HCT116 (cell line): ENCODE measurements at regions not wholly inside any gene's neighbourhood (a gene's known extent, or its start where the extent isn't known, plus 50 kb on each side); places are given as distances from the start of the nearest gene placed in this dataset.
"Not testable (repeated sequence)": the region's sequence is repeated elsewhere in the genome, so short reads cannot be mapped to it uniquely, and the experiment has no call there.

Experiments
- ATAC-seq: fragments of 200-7000 bp; cut with Tn5 transposase; 2 replicates; pipeline ENCODE4 v1.9.1; 2020; ENCODE audit warnings: mild to moderate bottlenecking, moderate library complexity
- BruUV-seq: library from RNA; stranded (reverse); fragments of 400-500 nt; replicated peaks from 2 replicates; lab custom pipeline; 2021; lab: Mats Ljungman, UMichigan
- CTCF ChIA-PET: fragments of 300-600 bp; sonication (Branson Sonifier 250); formaldehyde crosslinking; loops from one replicate; lab custom pipeline; 2021; ENCODE audit warnings: antibody characterized with exemption; lab: Charles Lee
- POLR2A ChIA-PET: fragments of 300-600, 350-600 bp; sonication (Branson Sonifier 250); formaldehyde crosslinking; loops from one replicate; lab custom pipeline; 2021; ENCODE audit warnings: antibody characterized with exemption; lab: Charles Lee
- RAD21 ChIA-PET, 2 experiments: fragments of 300-600 bp; sonication (Branson Sonifier 250); formaldehyde crosslinking; loops; one replicate each; lab custom pipeline; 2023; ENCODE audit warnings: low total read pairs in 2 of 2; ENCODE audit not compliant: uncharacterized antibody in 2 of 2, unreplicated experiment in 2 of 2, low non-redundant PET in 1 of 2; lab: Charles Lee
- DNase-seq: peaks from one replicate; pipeline ENCODE4 v3.0.0-alpha.2; 2010; ENCODE audit warnings: low read depth, low spot score
- H2AFZ ChIP-seq: fragments of 200-600 bp; shearing (Covaris generic), sonication (generic); 2 replicates; pipeline ENCODE4 v1.6.1; 2017; ENCODE audit warnings: low read depth, mixed run types, mixed read lengths, antibody characterized with exemption, low read length; ENCODE audit not compliant: poor library complexity, severe bottlenecking
- H3K27ac ChIP-seq: 2 replicates; pipeline ENCODE4 v1.5.1; 2012; ENCODE audit warnings: low read depth, low read length
- H3K27me3 ChIP-seq: fragments of 200-600 bp; sonication (generic); 2 replicates; pipeline ENCODE4 v1.6.1; 2016; ENCODE audit warnings: mixed run types, low read length, mixed read lengths; ENCODE audit not compliant: insufficient read depth
- H3K36me3 ChIP-seq, 2 experiments: fragments of 200-500 bp in 1 of 2; fragments of 200-600 bp in 1 of 2; sonication (Bioruptor generic) in 1 of 2; sonication (generic) in 1 of 2; 2 replicates each; pipeline versions ENCODE4 v1.5.1 to v1.6.1; 2014 to 2016; ENCODE audit warnings: low read length in 2 of 2, inconsistent platforms in 1 of 2, mixed read lengths in 1 of 2, mixed run types in 1 of 2; ENCODE audit not compliant: insufficient read depth in 2 of 2, control insufficient read depth in 1 of 2
- H3K4me1 ChIP-seq, 2 experiments: fragments of 200-600 bp in 1 of 2; sonication (generic) in 1 of 2; 2 replicates each; pipeline versions ENCODE4 v1.5.1 to v1.6.1; 2012 to 2017; ENCODE audit warnings: low read length in 2 of 2, inconsistent platforms in 1 of 2, mild to moderate bottlenecking in 1 of 2, mixed read lengths in 1 of 2, mixed run types in 1 of 2, moderate library complexity in 1 of 2; ENCODE audit not compliant: insufficient read depth in 2 of 2, control insufficient read depth in 1 of 2
- H3K4me2 ChIP-seq: fragments of 200-600 bp; sonication (generic); 2 replicates; pipeline ENCODE4 v1.6.1; 2017; ENCODE audit warnings: mixed run types, low read length, mixed read lengths
- H3K4me3 ChIP-seq, 2 experiments: fragments of 200-600 bp in 1 of 2; sonication (generic) in 1 of 2; replicated peaks in 1 of 2; 2 replicates each; pipeline ENCODE4 v1.5.1; 2011 to 2016; ENCODE audit warnings: low read length in 2 of 2, control low read depth in 1 of 2, low read depth in 1 of 2, mild to moderate bottlenecking in 1 of 2, mixed read lengths in 1 of 2, mixed run types in 1 of 2
- H3K79me2 ChIP-seq: fragments of 200-600 bp; sonication (generic); 2 replicates; pipeline ENCODE4 v1.6.1; 2017; ENCODE audit warnings: mild to moderate bottlenecking, mixed run types, low read length, moderate library complexity, mixed read lengths; ENCODE audit not compliant: insufficient read depth
- H3K9ac ChIP-seq: fragments of 200-600 bp; sonication (generic); 2 replicates; pipeline ENCODE4 v1.6.1; 2016; ENCODE audit warnings: low read length, mixed read lengths
- H3K9me2 ChIP-seq: fragments of 200-600 bp; sonication (generic), shearing (Covaris generic); 2 replicates; pipeline ENCODE4 v1.6.1; 2017; ENCODE audit warnings: mixed run types, mild to moderate bottlenecking, moderate library complexity; ENCODE audit not compliant: insufficient read depth
- H3K9me3 ChIP-seq, 2 experiments: fragments of 200-500 bp in 1 of 2; fragments of 200-600 bp in 1 of 2; sonication (Bioruptor generic) in 1 of 2; sonication (generic) in 1 of 2; 2 replicates each; pipeline ENCODE4 v1.6.1; 2014 to 2017; ENCODE audit warnings: low read length in 2 of 2, mixed read lengths in 2 of 2, inconsistent platforms in 1 of 2, low read depth in 1 of 2, mild to moderate bottlenecking in 1 of 2, mixed run types in 1 of 2, moderate library complexity in 1 of 2; ENCODE audit not compliant: control insufficient read depth in 1 of 2, insufficient read depth in 1 of 2
- H4K20me1 ChIP-seq: fragments of 200-600 bp; sonication (generic), shearing (Covaris generic); 2 replicates; pipeline ENCODE4 v1.6.1; 2017; ENCODE audit warnings: mixed run types, mild to moderate bottlenecking, moderate library complexity; ENCODE audit not compliant: insufficient read depth
- CBX3 ChIP-seq: IDR thresholded peaks from 2 replicates; pipeline ENCODE4 v1.6.1; 2012; ENCODE audit warnings: low read depth
- EGR1 ChIP-seq: IDR thresholded peaks from 2 replicates; pipeline ENCODE4 v1.6.1; 2012; ENCODE audit warnings: low read depth
- EZH2 ChIP-seq: fragments of 200-600 bp; sonication (generic); IDR thresholded peaks from 2 replicates; pipeline ENCODE4 v1.6.1; 2017; ENCODE audit warnings: antibody characterized with exemption, mixed run types
- POLR2AphosphoS5 ChIP-seq: IDR thresholded peaks from 2 replicates; pipeline ENCODE4 v1.6.1; 2011; ENCODE audit warnings: mild to moderate bottlenecking, low read depth, low read length, moderate library complexity
- REST ChIP-seq: IDR thresholded peaks from 2 replicates; pipeline ENCODE4 v1.6.1; 2012; ENCODE audit warnings: low read depth
- SIN3A ChIP-seq: IDR thresholded peaks from 2 replicates; pipeline ENCODE4 v1.6.1; 2012; ENCODE audit warnings: low read depth
- intact Hi-C: fragments of 100-400 bp; cut with micrococcal nuclease; formaldehyde crosslinking; loops from 2 replicates; pipeline ENCODE4 v1.10.0; 2022

GRCh38 chr20:60192326-60192725 is 234.1 kb downstream of the CDH26 start:
- ATAC-seq (no peak), DNase-seq (no peak)
- H3K79me2 ChIP-seq, result no peaks in the 10 kb centered on the region
- no peaks in the 10 kb centered on the region for H3K9me2 ChIP-seq
- no peak overlapping the region for H2AFZ ChIP-seq
- BruUV-seq, result no TSS peak
- H3K4me2 ChIP-seq, result no peak overlapping the region
- H3K4me1 ChIP-seq, result no peaks in the 10 kb centered on the region
- H3K4me3 ChIP-seq, result no peak overlapping the region
- ChIA-PET RAD21 (no interaction called here), CTCF (interaction anchor here (1.5 kb wide), 1 partner anchor 18 kb away, joined by 3 read pairs; no protein-coding TSS in a partner anchor), POLR2A (no interaction called here)
- TF ChIP-seq EZH2 (no peak), POLR2AphosphoS5 (no peak), EGR1 (no peak), CBX3 (no peak), REST (no peak), SIN3A (no peak)
- no peak overlapping the region for H3K27ac ChIP-seq
- no peaks in the 10 kb centered on the region for H3K36me3 ChIP-seq
- intact Hi-C loops, result no loop called here
- no peaks in the 10 kb centered on the region for H4K20me1 ChIP-seq
- H3K9me3 ChIP-seq, result no peaks in the 10 kb centered on the region
- H3K27me3 ChIP-seq, result no peaks in the 10 kb centered on the region
- H3K9ac ChIP-seq, result no peak overlapping the region

GRCh38 chr20:60199132-60199531 is 240.9 kb downstream of the CDH26 start:
- H3K9me2 ChIP-seq, H3K4me3 ChIP-seq, H3K9me3 ChIP-seq, H3K27ac ChIP-seq, CTCF ChIA-PET, H3K36me3 ChIP-seq, BruUV-seq, H3K79me2 ChIP-seq, H4K20me1 ChIP-seq, intact Hi-C loops, H3K27me3 ChIP-seq, RAD21 ChIA-PET, DNase-seq, H3K9ac ChIP-seq, ATAC-seq, POLR2A ChIA-PET, H3K4me1 ChIP-seq, H3K4me2 ChIP-seq, H2AFZ ChIP-seq: not testable (repeated sequence)
